Rectal smooth muscle tissue (tissue), 1 donor: ENCODE measurements at regions not wholly inside any gene's neighbourhood (a gene's known extent, or its start where the extent isn't known, plus 50 kb on each side); places are given as distances from the start of the nearest gene placed in this dataset.

Experiments
- H3K27ac ChIP-seq: one replicate; pipeline ENCODE4 v1.7.0; 2013; ENCODE audit warnings: low read depth, low read length, inconsistent platforms
- H3K27me3 ChIP-seq: one replicate; pipeline ENCODE4 v1.7.0; 2013; ENCODE audit warnings: low read length; ENCODE audit not compliant: control insufficient read depth, insufficient read depth
- H3K36me3 ChIP-seq: one replicate; pipeline ENCODE4 v1.7.0; 2013; ENCODE audit warnings: low read length; ENCODE audit not compliant: control insufficient read depth, insufficient read depth
- H3K4me1 ChIP-seq: one replicate; pipeline ENCODE4 v1.7.0; 2013; ENCODE audit warnings: low read length; ENCODE audit not compliant: control insufficient read depth, insufficient read depth
- H3K4me3 ChIP-seq: one replicate; pipeline ENCODE4 v1.7.0; 2013; ENCODE audit warnings: low read length
- H3K9ac ChIP-seq: one replicate; pipeline ENCODE4 v1.7.0; 2013; ENCODE audit warnings: low read length

GRCh38 chr2:144317071-144317738 is 202.7 kb downstream of the ZEB2 start:
- no peaks in the 10 kb centered on the region for H3K36me3 ChIP-seq
- H3K9ac ChIP-seq, result no peak overlapping the region
- no peaks in the 10 kb centered on the region for H3K4me1 ChIP-seq
- H3K27ac ChIP-seq, result no peak overlapping the region
- H3K27me3 ChIP-seq, result no peaks in the 10 kb centered on the region
- no peak overlapping the region for H3K4me3 ChIP-seq

- Histone ChIP-seq H3K36me3 (no peaks in the 10 kb centered on the region), H3K4me1 (no peaks in the 10 kb centered on the region), H3K4me3 (no peak overlapping the region), H3K27ac (no peak overlapping the region), H3K27me3 (no peaks in the 10 kb centered on the region), H3K9ac (no peak overlapping the region)
Observed at GRCh38 chr2:144310889-144311608, 208.9 kb downstream of the ZEB2 start.

- Histone ChIP-seq H3K4me1 (no peaks in the 10 kb centered on the region), H3K36me3 (no peaks in the 10 kb centered on the region), H3K27me3 (no peaks in the 10 kb centered on the region), H3K27ac (no peak overlapping the region), H3K9ac (no peak overlapping the region), H3K4me3 (no peak overlapping the region)
Observed at GRCh38 chr2:144310484-144310883, 209.4 kb downstream of the ZEB2 start.

GRCh38 chr2:144307711-144308110 is 212.2 kb downstream of the ZEB2 start:
- no peak overlapping the region for H3K9ac ChIP-seq
- H3K4me3 ChIP-seq, result no peak overlapping the region
- H3K27me3 ChIP-seq, result no peaks in the 10 kb centered on the region
- no peaks in the 10 kb centered on the region for H3K36me3 ChIP-seq
- H3K4me1 ChIP-seq, result no peaks in the 10 kb centered on the region
- H3K27ac ChIP-seq, result no peak overlapping the region

GRCh38 chr2:144304202-144304601 is 215.7 kb downstream of the ZEB2 start:
- no peak overlapping the region for H3K9ac ChIP-seq
- no peak overlapping the region for H3K27ac ChIP-seq
- H3K36me3 ChIP-seq, result no peaks in the 10 kb centered on the region
- no peaks in the 10 kb centered on the region for H3K4me1 ChIP-seq
- H3K27me3 ChIP-seq, result no peaks in the 10 kb centered on the region
- no peak overlapping the region for H3K4me3 ChIP-seq

- Histone ChIP-seq H3K4me1 (no peaks in the 10 kb centered on the region), H3K27ac (no peak overlapping the region), H3K9ac (no peak overlapping the region), H3K4me3 (no peak overlapping the region), H3K27me3 (no peaks in the 10 kb centered on the region), H3K36me3 (no peaks in the 10 kb centered on the region)
Observed at GRCh38 chr2:144300632-144301031, 219.3 kb downstream of the ZEB2 start.

GRCh38 chr2:144290276-144290675 is 229.6 kb downstream of the ZEB2 start:
- Histone ChIP-seq H3K36me3 (no peaks in the 10 kb centered on the region), H3K4me1 (no peaks in the 10 kb centered on the region), H3K4me3 (no peak overlapping the region), H3K27me3 (no peaks in the 10 kb centered on the region), H3K9ac (no peak overlapping the region), H3K27ac (no peak overlapping the region)

GRCh38 chr2:144288438-144288837 is 231.5 kb downstream of the ZEB2 start:
- H3K4me3 ChIP-seq, result no peak overlapping the region
- H3K36me3 ChIP-seq, result no peaks in the 10 kb centered on the region
- H3K4me1 ChIP-seq, result no peaks in the 10 kb centered on the region
- no peak overlapping the region for H3K27ac ChIP-seq
- no peak overlapping the region for H3K9ac ChIP-seq
- no peaks in the 10 kb centered on the region for H3K27me3 ChIP-seq

GRCh38 chr2:144285324-144285723 is 234.6 kb downstream of the ZEB2 start:
- Histone ChIP-seq H3K4me1 (no peaks in the 10 kb centered on the region), H3K27ac (no peak overlapping the region), H3K27me3 (no peaks in the 10 kb centered on the region), H3K9ac (no peak overlapping the region), H3K36me3 (no peaks in the 10 kb centered on the region), H3K4me3 (no peak overlapping the region)

- Histone ChIP-seq H3K4me3 (no peak overlapping the region), H3K4me1 (no peaks in the 10 kb centered on the region), H3K27ac (no peak overlapping the region), H3K27me3 (no peaks in the 10 kb centered on the region), H3K36me3 (no peaks in the 10 kb centered on the region), H3K9ac (no peak overlapping the region)
Observed at GRCh38 chr2:144281476-144281875, 238.4 kb downstream of the ZEB2 start.

GRCh38 chr2:144280009-144280408 is 239.9 kb downstream of the ZEB2 start:
- no peaks in the 10 kb centered on the region for H3K27me3 ChIP-seq
- H3K36me3 ChIP-seq, result no peaks in the 10 kb centered on the region
- no peak overlapping the region for H3K27ac ChIP-seq
- no peak overlapping the region for H3K9ac ChIP-seq
- no peak overlapping the region for H3K4me3 ChIP-seq
- H3K4me1 ChIP-seq, result no peaks in the 10 kb centered on the region

GRCh38 chr2:144279165-144279564 is 240.8 kb downstream of the ZEB2 start:
- Histone ChIP-seq H3K4me1 (no peaks in the 10 kb centered on the region), H3K27ac (no peak overlapping the region), H3K4me3 (no peak overlapping the region), H3K36me3 (no peaks in the 10 kb centered on the region), H3K9ac (no peak overlapping the region), H3K27me3 (no peaks in the 10 kb centered on the region)
